ENCODE measurements at regions not wholly inside any gene's neighbourhood (a gene's known extent, or its start where the extent isn't known, plus 50 kb on each side); places are given as distances from the start of the nearest gene placed in this dataset.

DNA sequence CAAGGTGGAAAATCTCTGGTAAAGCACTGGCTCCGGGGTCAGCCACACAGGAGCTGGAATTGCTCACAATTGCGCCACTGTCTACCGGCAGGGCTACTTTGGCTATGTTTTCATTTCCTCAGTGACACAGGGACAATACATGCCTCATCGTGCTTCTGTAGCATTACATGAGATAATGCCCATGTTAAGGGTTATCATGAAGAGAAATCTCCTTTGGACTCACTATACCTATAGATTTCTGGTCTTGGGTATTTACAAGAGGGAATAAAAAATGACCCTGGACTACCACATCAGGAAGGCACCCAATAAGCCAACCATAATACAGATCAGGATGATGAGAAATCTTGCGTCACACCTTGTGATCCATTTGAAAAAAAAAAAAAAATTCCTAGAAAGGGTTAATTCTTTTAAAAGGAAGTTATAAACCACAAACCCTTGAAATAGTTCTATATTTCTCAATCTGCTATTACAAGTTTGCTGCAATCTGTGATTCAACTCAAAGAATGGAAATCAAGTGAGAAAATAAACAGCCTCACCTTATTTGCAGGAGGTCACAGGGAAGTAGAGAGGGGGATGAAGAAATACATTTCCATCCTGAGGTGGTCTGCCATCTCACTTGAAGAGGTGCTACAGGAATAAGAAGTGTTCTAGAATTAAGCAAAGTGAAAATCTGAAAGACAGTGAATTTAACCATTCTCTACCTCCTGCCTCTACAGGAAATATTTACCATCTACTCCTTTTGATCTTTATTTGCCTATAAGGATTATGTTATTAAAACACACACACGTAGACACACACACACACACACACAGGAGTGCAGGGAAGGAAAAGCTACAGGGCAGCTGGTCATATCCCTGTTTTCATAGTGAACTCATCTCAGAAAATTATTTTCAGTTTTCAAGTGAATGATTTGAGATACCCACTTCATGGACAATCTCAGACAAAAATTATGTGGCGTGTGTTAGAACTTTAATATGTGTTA is 231.3 kb upstream of the CELF2 start:
- DNase-seq (ENCODE audit: low read depth), result no peak

DNA sequence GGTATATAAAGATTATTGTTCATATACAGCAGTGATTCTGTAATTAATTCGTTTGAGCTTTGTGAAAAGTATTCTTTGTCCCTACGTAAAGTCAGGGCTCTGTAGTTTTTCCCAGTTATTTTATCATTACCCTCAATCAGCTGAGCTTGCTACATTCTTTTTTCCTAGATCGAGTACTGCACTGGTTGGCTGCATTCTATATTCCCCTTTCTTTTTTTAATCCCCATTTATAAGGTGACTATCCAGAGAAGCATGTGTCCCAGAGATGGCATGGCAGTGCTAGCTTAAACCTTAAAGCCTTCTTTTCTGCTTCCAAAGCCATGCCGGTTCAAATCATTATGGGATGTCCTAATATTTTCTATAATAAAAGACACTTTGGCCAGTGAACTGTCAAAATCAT is 230.1 kb upstream of the CELF2 start:
- no peak for DNase-seq (ENCODE audit: low read depth)

DNA sequence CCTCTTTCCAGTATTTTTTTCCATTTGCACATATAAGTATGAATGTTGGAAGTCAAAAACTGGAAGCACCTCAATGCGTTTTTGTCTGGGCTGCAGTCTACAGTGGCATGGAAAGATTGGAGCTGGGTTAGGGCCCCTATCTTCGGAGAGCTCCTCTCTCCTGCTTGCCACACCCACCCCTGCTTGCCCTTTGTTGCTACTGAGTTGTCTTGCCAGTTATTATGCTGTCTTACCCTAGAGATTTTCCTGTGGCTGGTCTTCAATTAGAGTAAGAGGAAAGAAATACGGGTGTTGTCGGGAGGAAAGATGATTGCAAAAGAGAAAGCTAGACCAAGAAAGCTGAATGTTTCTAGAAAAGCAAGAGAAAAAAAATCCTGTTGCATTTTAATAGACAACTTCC is 228.9 kb upstream of the CELF2 start:
- DNase-seq (ENCODE audit: low read depth), result no peak

DNA sequence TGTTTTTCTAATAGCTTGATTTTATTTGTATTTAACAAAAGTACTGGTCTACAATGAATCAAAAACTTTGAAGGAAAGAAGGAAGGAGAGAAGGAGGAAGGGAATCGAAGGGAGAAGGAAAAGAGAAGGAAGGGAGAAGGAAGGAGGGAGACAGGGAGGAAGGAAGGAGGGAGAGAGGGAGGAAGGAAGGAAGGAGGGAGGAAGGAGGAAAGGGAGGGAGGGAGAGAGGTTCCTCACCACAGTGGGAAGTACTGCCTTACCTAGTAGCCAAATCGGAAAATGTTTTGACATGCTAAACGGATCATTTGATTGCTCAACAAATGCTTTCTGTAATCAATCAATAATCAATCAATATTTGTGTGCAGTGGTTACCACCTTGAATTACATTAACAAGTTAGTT is 225.8 kb upstream of the CELF2 start:
- DNase-seq (ENCODE audit: low read depth), result no peak

DNA sequence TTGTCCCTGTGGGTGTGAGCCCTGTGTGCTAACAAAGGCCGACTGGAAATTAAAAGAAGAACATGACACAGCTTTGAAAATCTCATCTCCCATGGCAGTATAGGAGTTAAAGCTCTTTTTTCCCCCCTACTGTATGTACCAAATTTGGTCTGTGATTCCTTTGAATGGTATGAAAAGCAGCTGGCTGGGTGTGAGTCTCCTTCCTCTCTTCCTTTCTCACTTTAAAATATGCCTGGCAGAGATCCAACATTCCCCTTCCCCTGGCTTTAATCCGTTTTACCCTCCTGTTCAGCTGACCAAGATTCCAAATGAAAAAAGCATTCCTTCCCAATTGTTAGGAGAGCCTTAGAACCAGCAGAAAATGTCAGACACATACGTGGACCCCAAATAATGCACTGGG is 225.0 kb upstream of the CELF2 start:
- DNase-seq (ENCODE audit: low read depth), result no peak

DNA sequence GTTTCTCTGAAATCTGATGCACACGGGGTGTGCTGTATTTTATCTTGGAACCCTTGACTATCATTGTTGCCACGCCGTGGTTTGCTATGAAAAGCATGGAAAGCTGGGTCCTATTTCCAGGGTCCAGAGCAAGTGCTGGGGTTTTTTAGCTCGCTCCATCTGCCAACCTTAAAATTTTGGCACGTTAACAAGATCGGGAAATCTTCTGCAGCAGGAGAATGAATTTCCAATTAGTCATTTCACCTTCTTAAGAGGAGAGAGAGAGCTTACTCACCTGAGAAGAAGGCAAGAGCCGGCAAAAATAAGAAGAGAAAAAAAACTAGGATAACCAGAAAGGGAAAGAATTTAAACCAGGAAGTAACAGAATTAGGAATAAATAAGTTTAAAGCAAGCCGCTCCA is 223.6 kb upstream of the CELF2 start:
- no peak for DNase-seq (ENCODE audit: low read depth)

DNA sequence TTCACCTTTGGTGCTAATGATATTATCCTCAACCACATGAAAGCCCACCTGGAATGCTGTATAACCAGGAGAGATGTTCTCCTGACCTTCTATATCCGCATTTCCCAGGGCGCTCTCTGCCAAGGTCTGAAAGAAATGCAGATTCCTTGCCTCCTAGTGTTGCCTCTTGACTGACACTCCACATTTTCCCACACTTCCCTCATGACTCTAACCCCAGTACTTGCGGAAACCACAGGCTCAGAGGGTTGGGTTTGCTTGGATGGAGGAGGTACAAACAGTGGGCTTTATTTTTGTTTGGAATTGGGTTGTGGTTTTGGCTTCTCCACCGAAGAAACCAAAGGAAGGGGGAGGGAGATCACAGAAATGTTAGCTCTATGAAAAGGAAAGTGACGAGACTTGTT is 222.9 kb upstream of the CELF2 start:
- no peak for DNase-seq (ENCODE audit: low read depth)

DNA sequence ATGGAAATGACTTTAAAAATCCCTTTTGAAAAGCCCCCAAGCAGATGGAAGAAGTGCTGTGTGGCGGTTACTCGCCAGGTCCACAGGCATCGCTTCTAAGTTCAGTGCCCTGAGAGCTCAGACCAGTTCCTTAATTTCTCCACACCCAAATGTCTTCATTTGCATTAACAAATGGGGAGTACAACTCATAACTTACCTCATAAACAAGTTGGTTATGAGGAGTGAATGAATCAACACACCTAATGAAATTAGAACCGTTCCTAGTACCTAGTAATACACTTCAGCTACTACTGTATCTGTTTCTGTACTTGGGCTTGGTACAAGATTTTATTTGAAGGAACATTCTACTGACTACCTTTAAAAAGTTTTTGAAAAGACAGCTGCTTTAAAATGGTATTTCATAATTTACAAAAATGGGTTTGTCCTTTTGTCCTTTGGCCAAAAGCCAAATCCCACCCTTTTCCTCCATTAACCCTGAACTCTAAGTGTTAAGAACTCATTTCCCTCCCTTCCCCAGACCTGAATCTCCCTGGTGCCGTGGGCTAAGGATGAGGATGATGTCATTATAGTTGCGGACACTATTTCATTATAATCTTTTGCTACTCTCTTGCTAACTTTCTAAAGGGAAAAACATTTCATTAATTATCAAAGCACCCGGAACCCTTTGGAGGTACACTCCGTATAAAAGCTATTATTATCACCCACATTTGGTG is 221.5 kb upstream of the CELF2 start:
- no peak for DNase-seq (ENCODE audit: low read depth)

DNA sequence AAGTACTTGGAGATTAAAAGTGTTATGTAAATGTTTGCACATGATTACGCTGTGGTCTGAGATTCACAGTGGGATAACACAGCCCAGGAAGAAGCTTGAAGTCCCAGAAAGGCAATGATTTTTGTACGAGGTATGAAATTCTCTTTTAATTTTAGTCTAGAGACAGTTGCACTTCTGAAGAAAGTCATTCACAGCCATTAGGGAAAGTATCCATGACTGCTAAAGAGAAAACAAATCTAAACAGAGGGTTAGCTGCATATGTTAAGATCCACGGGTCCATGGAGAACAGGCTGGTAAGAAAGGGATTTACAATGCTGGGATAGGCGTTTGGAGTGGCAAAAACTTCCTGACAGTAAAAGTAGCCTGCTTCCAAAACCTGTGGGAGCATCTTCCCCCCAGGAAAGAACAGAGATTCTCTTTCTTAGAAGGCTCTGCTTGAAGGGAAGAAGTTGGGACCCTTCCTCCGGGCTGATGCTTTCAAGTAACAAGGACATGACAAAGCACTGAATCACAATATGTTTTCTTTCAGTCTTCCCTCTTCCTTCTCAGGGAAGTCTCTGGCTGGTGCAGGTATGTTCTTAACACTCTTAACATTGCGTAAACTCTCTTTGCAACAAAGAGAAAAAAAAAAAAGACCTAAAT is 220.8 kb upstream of the CELF2 start:
- no peak for DNase-seq (ENCODE audit: low read depth)

DNA sequence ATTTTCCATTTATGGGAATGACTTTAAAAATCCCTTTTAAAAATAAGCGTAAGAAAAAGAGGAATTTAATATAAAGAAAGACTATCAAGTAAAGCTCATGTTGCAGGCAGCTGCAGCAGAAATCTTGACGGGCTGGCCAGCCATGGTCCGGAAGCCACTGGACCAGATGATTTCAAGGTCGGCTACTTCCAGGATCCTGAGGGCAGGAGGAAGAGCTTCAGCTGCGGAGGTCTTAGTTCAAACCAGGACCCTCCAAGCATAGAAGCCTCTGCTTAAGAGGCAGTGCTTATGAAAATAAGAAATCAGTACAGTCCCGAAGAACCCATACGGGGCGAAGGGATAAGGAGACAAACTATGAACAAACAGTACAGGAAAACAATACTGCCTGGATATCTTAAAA is 220.2 kb upstream of the CELF2 start:
- DNase-seq (ENCODE audit: low read depth), result no peak

DNA sequence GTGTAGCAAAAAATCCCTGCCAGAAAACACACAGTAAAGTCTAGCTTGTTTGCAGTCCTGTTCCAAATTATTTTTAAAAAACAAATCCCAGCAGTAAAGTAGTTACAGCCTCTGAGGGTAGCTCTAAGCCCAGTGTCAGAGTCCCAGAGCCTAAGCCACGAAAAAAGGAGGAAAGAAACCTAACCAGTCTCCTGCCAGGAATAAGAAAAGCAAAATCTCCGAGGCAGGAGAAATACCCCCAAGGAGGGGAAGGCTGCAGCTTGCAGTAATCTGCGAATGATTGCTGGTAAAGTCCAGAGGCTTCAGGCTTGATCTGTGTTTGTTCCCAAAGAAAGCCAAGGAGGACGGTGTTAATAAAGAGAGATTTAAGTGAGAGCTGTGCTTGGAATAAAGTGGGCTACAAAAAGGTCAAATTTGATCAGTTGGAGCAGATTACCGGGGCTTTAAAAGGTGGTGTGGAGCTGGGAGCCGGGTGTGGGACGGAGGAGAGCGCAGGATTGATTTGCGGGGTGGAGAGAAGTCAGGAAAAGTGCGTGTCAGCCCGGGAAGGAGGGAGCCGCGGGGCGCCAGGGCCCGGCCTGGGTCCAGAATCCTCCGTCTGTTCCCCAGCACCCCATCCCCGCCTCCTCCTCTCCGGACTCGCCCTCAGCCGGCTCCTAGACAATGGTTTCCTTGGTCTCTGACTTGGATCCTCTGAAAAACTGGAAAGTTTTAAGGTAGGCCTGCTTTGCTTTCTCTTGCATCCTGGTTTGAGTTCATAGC is 219.4 kb upstream of the CELF2 start:
- no peak for DNase-seq (ENCODE audit: low read depth)

DNA sequence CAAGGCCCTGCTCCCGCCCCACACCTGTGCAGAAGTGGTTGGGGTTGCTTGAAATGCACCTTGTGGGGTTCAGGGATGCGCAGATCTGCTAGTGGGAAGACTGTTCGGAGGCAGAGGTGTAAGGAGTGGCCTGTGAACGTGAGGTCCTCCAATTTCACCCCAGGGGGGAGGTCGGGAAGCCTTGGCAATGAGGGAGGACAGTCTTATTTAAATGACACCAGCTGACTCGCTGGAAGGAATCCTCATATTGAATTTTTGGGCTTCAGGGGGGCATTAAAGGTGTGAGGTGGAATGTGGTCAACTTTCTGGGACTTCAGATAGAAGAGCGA is 218.8 kb upstream of the CELF2 start:
- no peak for DNase-seq (ENCODE audit: low read depth)

DNA sequence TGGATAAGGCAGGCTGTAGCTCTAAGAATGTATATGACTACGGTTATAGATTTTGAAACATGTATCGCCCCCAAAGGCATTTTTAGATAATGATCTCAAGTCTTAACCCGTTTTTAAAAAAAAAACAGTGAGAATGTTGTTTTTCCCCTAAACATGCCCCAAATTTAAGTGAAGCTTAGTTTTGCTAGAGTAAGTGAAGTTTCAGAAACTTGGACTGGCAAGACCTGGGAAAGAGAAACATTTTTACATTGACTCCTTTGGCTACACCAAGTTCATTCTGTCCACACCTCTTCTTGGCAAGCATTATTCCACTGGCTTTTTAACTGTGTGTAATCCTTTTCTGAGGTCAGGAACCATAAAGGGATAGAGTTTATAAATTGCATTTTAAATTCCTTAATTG is 216.7 kb upstream of the CELF2 start:
- DNase-seq (ENCODE audit: low read depth), result no peak

DNA sequence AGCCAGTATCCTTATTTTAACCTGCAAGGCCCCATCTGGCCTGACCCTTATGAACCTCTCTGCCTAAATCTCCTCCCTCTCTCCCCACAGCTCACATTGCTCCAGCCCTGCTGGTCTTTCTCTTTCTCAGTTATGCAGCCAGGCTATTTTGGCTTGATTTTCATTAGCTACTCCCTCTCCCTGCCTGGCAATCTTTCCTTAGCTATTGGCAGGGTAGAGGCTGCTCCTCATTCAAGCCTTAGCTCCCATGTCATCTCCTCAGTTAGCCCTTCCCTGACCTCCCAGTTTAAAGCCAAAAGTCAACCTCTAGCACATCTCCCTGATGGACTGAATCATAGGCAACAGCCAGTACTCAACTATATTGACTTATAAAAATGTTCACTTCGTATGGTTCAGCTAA is 214.4 kb upstream of the CELF2 start:
- DNase-seq (ENCODE audit: low read depth), result no peak

DNA sequence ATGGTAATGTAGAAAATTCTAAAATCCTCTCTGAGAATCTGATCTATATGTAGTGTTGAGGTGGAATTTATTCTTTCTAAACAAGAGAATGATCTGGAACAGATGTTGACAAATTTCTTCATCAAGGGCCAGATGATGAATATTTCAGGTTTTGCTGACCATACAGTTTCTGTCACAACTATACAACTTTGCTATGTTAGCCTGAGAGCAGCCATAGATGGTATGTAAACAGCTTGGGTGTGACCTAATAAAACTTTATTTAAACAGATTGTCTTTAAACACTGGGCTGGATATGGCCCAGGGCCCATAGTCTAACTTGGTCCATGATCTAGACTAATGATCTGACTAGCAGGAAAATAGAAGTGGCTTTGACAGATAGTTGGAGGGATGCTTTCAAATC is 213.6 kb upstream of the CELF2 start:
- DNase-seq (ENCODE audit: low read depth), result no peak

DNA sequence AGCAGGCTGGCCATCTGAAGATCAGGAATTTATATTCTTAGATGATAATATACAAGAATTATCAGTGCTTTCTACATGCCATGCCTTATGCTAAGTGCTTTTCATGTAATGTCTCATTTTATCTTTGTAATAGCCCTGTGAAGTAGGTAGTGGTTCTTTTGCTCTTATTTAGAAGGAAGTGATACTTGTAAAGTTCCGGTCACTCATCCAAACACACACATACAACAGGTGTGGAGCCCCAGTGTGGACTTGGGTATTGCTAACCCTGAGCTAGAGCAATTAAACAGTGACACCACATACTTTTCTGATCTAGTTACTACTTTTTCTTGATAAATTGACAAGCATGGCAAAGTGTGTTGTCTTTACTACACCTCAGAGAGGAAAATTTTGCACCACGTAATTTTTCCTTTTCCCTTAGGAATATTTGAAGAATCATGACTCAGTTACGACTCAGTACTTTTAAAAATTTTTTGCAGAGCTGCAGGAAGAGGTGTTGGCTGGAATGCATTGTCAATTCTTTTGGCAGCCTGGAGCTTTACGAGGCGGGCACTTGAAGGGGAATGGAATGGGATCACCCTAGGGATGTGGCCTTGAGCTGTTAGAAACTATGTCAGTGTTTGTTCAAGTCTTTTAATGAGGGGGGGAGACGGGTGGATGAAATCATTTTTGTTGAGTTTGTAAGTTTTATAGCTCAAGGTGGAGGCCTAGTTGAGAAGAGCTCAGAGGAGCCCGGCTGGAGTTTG is 212.5 kb upstream of the CELF2 start:
- no peak for DNase-seq (ENCODE audit: low read depth)

DNA sequence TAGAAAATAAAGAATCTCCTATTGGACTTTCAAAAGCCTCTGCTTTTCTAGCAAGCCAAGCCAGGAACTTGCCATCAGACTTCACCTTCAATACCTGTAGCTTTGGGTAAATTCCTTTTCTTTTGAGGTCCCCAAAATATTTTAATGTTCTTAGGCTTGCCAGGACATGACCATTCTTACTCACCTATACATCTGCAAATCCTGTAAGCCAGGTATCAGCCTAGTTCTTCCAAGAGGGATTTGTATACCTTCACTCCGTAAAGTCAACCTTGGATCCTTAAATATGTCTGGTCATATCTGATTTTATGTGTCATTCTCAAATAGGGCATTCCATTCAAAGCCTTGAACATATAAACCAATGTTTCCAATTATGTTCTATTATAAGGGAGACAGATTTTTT is 210.6 kb upstream of the CELF2 start:
- DNase-seq (ENCODE audit: low read depth), result no peak

DNA sequence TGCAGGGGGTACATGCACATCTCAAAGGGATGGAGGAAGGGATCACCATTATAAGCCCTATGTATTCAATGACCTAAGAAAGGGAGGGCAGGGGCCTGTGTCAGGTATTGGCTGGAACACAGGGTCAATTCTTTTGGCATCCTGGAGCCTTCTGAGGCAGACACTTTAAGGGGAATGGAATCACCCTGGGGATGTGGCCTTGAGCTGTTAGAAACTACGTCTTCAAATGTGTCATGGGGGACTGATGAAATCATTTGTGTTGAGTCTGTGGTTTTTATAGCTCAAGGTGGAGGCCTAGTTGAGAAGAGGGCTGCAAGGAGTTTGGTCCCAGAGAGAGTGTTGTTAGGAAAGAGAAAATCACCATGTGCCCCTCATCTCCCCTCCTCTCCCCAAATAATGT is 206.1 kb upstream of the CELF2 start:
- no peak for DNase-seq (ENCODE audit: low read depth)

DNA sequence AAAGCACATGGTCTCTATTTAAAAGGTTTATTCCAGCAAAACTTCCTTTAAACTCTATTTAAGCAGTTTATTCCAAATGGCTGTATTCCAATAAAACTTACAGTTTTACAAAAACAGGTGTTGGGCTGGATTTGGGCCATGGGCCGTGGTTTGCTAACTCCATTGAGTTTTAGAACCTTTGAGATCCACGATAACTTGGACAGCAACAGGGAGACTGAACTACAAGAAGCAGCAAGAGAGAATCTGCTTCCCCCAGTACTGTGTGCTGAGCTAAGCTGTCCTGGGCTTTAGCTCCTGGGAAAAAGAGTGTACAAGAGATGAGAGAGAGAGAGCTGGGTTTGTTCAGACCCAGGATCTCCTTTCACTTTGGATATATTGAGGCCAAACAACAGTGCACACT is 204.0 kb upstream of the CELF2 start:
- no peak for DNase-seq (ENCODE audit: low read depth)

DNA sequence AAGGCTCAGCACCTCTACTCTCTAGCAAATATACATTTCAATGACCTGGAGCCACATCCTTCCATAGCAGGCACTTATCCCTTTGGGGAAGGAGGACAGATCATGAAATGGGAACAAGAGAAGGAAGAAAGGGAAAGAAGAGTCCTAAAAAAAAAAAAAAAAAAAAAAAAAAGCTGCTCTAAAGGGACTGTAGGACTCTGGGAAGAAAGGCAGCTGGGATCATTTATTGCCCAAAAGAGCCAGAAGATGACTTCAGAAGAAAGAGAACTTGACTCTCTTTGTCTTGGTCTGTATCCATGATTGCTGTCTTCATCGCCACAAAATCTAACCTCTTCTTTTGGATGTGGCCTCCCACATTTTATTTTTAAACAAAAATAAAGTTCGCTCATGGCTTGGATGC is 203.6 kb upstream of the CELF2 start:
- DNase-seq (ENCODE audit: low read depth), result no peak

DNA sequence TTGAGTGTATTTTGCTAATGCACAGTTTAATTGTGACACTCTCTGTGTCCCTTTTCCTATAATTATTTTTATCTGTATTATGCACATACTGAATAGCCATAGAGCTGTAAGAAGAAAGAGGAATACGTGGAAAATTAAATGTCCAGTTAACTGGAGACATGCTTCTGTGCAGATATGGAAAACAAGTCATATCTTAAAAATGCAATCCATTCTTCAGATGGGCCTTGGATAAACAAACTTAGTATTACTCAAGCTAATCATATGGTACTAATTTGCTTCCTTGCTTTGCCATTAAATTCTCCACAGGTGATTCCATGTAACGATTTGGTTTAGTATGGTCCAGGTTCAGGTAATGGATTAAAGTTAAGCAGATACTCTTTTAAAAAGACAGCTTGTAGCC is 201.2 kb upstream of the CELF2 start:
- no peak for DNase-seq (ENCODE audit: low read depth)

DNA sequence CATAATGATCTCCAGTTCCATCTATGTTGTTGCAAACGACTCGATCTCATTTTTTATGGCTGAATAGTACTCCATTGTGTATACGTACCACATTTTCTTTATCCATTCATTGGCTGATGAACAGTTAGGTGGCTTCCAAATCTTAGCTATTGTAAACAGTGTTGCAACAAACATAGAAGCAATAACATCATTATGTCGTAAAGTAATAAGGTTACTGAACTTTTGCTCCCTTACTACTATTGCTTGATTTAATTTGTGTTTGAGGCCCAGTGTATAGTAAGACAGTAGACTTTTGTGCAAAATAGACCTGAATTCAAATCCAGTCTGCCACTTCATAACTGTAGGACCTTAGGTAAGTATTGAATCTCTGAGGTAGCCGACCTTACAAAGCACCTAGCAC is 200.1 kb upstream of the CELF2 start:
- no peak for DNase-seq (ENCODE audit: low read depth)
